Effector CD4-positive, alpha-beta T cell (primary cell): ENCODE measurements at regions not wholly inside any gene's neighbourhood (a gene's known extent, or its start where the extent isn't known, plus 50 kb on each side); places are given as distances from the start of the nearest gene placed in this dataset.

Experiments
- DNase-seq: peaks from one replicate; pipeline ENCODE4 v3.0.0-alpha.2; 2020

GRCh38 chr2:204495381-204495780 is 49.9 kb upstream of the PARD3B start:
- DNase-seq = no peak
